Uterus (tissue), 2 donors: ENCODE measurements at regions not wholly inside any gene's neighbourhood (a gene's known extent, or its start where the extent isn't known, plus 50 kb on each side); places are given as distances from the start of the nearest gene placed in this dataset.

Source experiments
- POLR2A ChIP-seq, 2 donors: fragments of 450-650 bp; IDR thresholded peaks; one replicate each; pipeline ENCODE4 v1.6.1; 2016; ENCODE audit warnings: antibody characterized with exemption in 2 of 2, mild to moderate bottlenecking in 1 of 2, moderate library complexity in 1 of 2
- TF ChIP-seq, protein P1 (sequence below), 4 experiments: fragments of 200-600 bp in 2 of 4; fragments of 450-650 bp in 2 of 4; sonication (generic) in 2 of 4; IDR thresholded peaks; one replicate each; pipeline ENCODE4 v1.5.1; 2016 to 2019; ENCODE audit warnings: antibody characterized with exemption in 4 of 4, mild to moderate bottlenecking in 2 of 4, moderate library complexity in 1 of 4

DNA sequence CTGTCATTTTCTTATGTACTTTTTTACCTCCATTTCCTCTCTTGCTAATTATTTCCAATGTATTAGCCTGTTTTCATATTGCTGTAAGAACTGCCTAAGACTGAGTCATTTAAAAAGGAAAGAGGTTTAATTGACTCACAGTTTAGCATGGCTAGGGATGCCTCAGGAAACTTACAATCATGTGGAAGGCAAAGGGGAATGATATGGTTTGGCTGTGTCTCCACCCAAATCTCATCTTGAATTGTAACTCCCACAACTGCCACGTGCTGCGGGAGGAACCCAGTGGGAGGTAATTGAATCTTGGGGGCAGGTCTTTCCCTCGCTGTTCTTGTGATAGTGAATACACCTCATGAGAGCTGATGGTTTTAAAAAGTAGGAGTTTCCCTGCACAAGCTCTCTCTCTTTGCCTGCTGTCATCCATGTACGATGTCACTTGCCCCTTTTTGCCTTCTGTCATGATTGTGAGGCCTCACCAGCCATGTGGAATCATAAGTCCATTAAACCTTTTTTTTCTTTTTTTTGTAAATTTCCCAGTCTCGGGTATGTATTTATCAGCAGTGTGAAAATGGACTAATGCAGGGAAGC lies 870.0 kb upstream of the INTU start:
- TF ChIP-seq, protein P1, sequence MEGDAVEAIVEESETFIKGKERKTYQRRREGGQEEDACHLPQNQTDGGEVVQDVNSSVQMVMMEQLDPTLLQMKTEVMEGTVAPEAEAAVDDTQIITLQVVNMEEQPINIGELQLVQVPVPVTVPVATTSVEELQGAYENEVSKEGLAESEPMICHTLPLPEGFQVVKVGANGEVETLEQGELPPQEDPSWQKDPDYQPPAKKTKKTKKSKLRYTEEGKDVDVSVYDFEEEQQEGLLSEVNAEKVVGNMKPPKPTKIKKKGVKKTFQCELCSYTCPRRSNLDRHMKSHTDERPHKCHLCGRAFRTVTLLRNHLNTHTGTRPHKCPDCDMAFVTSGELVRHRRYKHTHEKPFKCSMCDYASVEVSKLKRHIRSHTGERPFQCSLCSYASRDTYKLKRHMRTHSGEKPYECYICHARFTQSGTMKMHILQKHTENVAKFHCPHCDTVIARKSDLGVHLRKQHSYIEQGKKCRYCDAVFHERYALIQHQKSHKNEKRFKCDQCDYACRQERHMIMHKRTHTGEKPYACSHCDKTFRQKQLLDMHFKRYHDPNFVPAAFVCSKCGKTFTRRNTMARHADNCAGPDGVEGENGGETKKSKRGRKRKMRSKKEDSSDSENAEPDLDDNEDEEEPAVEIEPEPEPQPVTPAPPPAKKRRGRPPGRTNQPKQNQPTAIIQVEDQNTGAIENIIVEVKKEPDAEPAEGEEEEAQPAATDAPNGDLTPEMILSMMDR (IDR thresholded peaks at IDR 0.05) = no peak
- TF ChIP-seq POLR2A (IDR thresholded peaks at IDR 0.05) = no peak
